ENCODE measurements at regions not wholly inside any gene's neighbourhood (a gene's known extent, or its start where the extent isn't known, plus 50 kb on each side); places are given as distances from the start of the nearest gene placed in this dataset.

DNA sequence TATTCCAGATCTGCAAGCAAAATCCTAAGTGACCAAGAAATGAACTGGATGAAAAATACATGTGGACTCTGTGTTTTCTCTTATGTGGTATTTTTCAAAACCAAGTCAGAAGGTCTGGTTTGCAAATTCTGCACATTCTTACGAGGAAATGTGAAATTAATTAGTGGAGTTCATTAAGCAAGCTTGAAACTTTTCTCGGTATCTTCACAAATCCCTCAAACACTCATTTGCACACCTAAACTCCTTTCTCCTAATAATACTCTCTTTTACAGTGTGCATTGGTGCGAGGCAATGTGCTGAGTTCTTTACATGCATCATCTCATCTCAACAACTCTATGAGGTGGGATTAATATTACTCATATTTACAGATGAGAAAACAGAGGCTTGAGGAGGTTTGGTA, 82.1 kb downstream of the MTERF1 start:
- CTCF ChIA-PET = no interaction called here
- TF ChIP-seq CBX3 (IDR thresholded peaks at IDR 0.05; ENCODE audit: low read depth) = no peak
- TF ChIP-seq EZH2phosphoT487 (IDR thresholded peaks at IDR 0.05; ENCODE audit: borderline replicate concordance) = no peak
- no peak for TF ChIP-seq YY1 (IDR thresholded peaks at IDR 0.05; ENCODE audit: extremely low read depth, insufficient replicate concordance, low read depth, low read length)
- no peak for TF ChIP-seq ELF1 (IDR thresholded peaks at IDR 0.05; ENCODE audit: borderline replicate concordance, low read depth)
- TF ChIP-seq, protein P1, sequence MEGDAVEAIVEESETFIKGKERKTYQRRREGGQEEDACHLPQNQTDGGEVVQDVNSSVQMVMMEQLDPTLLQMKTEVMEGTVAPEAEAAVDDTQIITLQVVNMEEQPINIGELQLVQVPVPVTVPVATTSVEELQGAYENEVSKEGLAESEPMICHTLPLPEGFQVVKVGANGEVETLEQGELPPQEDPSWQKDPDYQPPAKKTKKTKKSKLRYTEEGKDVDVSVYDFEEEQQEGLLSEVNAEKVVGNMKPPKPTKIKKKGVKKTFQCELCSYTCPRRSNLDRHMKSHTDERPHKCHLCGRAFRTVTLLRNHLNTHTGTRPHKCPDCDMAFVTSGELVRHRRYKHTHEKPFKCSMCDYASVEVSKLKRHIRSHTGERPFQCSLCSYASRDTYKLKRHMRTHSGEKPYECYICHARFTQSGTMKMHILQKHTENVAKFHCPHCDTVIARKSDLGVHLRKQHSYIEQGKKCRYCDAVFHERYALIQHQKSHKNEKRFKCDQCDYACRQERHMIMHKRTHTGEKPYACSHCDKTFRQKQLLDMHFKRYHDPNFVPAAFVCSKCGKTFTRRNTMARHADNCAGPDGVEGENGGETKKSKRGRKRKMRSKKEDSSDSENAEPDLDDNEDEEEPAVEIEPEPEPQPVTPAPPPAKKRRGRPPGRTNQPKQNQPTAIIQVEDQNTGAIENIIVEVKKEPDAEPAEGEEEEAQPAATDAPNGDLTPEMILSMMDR (IDR thresholded peaks at IDR 0.05 in 2 of 3, conservative IDR thresholded peaks at IDR 0.05 in 1 of 3; ENCODE audit: borderline replicate concordance in 1 of 3, insufficient read depth in 1 of 3, low read depth in 2 of 3, low read length in 2 of 3) = no peak
- TF ChIP-seq ZFX (IDR thresholded peaks at IDR 0.05) = no peak
- TF ChIP-seq FOSL1 (IDR thresholded peaks at IDR 0.05; ENCODE audit: low read depth) = no peak
- no peak for TF ChIP-seq EZH2 (IDR thresholded peaks at IDR 0.05)
- TF ChIP-seq ZNF274 (IDR thresholded peaks at IDR 0.05; ENCODE audit: low read depth, low read length) = no peak
- Histone ChIP-seq H3K79me2 (ENCODE audit: insufficient read depth, low read length) (no peaks in the 10 kb centered on the region), H3K36me3 (ENCODE audit: control insufficient read depth in 1 of 2, insufficient read depth in 2 of 2, low read length in 2 of 2) (no peaks in the 10 kb centered on the region), H3K9me3 (ENCODE audit: control insufficient read depth in 1 of 2, insufficient read depth in 1 of 2, low read depth in 1 of 2, low read length in 2 of 2) (no peaks in the 10 kb centered on the region), H3K9ac (ENCODE audit: low read length) (no peak overlapping the region), H4K20me1 (ENCODE audit: insufficient read depth) (no peaks in the 10 kb centered on the region), H2AFZ (ENCODE audit: low read depth, low read length, poor library complexity, severe bottlenecking) (no peak overlapping the region), H3K4me1 (ENCODE audit: control insufficient read depth in 1 of 2, insufficient read depth in 2 of 2, low read length in 2 of 2) (no peaks in the 10 kb centered on the region), H3K9me2 (ENCODE audit: insufficient read depth) (no peaks in the 10 kb centered on the region), H3K4me3 (replicated peaks in 1 of 2; ENCODE audit: low read depth in 1 of 2, low read length in 2 of 2) (no peak overlapping the region), H3K27me3 (ENCODE audit: insufficient read depth, low read length) (no peaks in the 10 kb centered on the region), H3K4me2 (ENCODE audit: low read length) (no peak overlapping the region), H3K27ac (ENCODE audit: low read depth, low read length) (no peak overlapping the region)
- RAD21 ChIA-PET (ENCODE audit: low non-redundant PET in 1 of 2, low total read pairs in 2 of 2, uncharacterized antibody in 2 of 2, unreplicated experiment in 2 of 2) = no interaction called here
- intact Hi-C loops (cut with micrococcal nuclease) = no loop called here
- BruUV-seq (replicated peaks) = no TSS peak
- DNase-seq (ENCODE audit: low read depth, low spot score) (no peak), ATAC-seq (no peak)
- POLR2A ChIA-PET = no interaction called here

DNA sequence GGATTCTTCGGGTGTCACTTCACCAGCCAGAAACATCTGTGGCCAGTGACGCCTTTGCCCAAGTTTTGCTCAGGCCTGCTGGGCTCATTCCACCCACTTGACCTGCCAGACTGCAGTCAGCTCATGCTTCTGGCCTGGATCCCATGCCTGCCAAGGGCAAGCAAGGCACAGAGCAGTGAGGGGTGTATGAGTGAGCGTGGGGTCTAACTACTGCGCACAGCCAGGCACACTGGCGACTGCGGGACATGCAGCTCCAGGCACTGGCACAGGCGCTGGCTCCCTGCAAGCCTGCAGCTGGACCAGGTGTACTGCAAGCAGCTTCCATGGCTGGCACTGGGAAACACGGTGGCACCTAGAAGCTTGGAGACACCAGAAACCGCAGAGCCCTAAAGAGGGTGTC, 80.1 kb downstream of the MTERF1 start:
- H3K9me2 ChIP-seq (ENCODE audit: insufficient read depth) = no peaks in the 10 kb centered on the region
- H3K36me3 ChIP-seq (ENCODE audit: control insufficient read depth in 1 of 2, insufficient read depth in 2 of 2, low read length in 2 of 2) = no peaks in the 10 kb centered on the region
- CTCF ChIA-PET = no interaction called here
- H3K9ac ChIP-seq (ENCODE audit: low read length) = no peak overlapping the region
- H3K4me1 ChIP-seq (ENCODE audit: control insufficient read depth in 1 of 2, insufficient read depth in 2 of 2, low read length in 2 of 2) = no peaks in the 10 kb centered on the region
- no peak overlapping the region for H3K4me2 ChIP-seq (ENCODE audit: low read length)
- H3K79me2 ChIP-seq (ENCODE audit: insufficient read depth, low read length) = no peaks in the 10 kb centered on the region
- ATAC-seq (no peak), DNase-seq (ENCODE audit: low read depth, low spot score) (no peak)
- no peaks in the 10 kb centered on the region for H3K9me3 ChIP-seq (ENCODE audit: control insufficient read depth in 1 of 2, insufficient read depth in 1 of 2, low read depth in 1 of 2, low read length in 2 of 2)
- TF ChIP-seq CEBPB (IDR thresholded peaks at IDR 0.05; ENCODE audit: low read depth) (no peak), CBX3 (IDR thresholded peaks at IDR 0.05; ENCODE audit: low read depth) (no peak), EZH2 (IDR thresholded peaks at IDR 0.05) (no peak), JUND (IDR thresholded peaks at IDR 0.05) (no peak), RAD21 (IDR thresholded peaks at IDR 0.05; ENCODE audit: low read depth) (no peak)
- RAD21 ChIA-PET (ENCODE audit: low non-redundant PET in 1 of 2, low total read pairs in 2 of 2, uncharacterized antibody in 2 of 2, unreplicated experiment in 2 of 2) = no interaction called here
- BruUV-seq (replicated peaks) = no TSS peak
- no peak overlapping the region for H3K27ac ChIP-seq (ENCODE audit: low read depth, low read length)
- no peak overlapping the region for H3K4me3 ChIP-seq (replicated peaks in 1 of 2; ENCODE audit: low read depth in 1 of 2, low read length in 2 of 2)
- H3K27me3 ChIP-seq (ENCODE audit: insufficient read depth, low read length) = no peaks in the 10 kb centered on the region
- intact Hi-C loops (cut with micrococcal nuclease) = no loop called here
- POLR2A ChIA-PET = no interaction called here
- no peak overlapping the region for H2AFZ ChIP-seq (ENCODE audit: low read depth, low read length, poor library complexity, severe bottlenecking)
- no peaks in the 10 kb centered on the region for H4K20me1 ChIP-seq (ENCODE audit: insufficient read depth)
